ENCODE measurements at regions not wholly inside any gene's neighbourhood (a gene's known extent, or its start where the extent isn't known, plus 50 kb on each side); places are given as distances from the start of the nearest gene placed in this dataset.

GRCh38 chr6:86832686-86833085, 104.6 kb upstream of the HTR1E start:
- TF ChIP-seq TAF1 (IDR thresholded peaks at IDR 0.05; ENCODE audit: low read depth) (no peak), RAD21 (IDR thresholded peaks at IDR 0.05; ENCODE audit: low read depth) (no peak), REST (IDR thresholded peaks at IDR 0.05; ENCODE audit: low read depth) (no peak), ZBTB7A (IDR thresholded peaks at IDR 0.05; ENCODE audit: low read depth) (no peak), TEAD4 (IDR thresholded peaks at IDR 0.05) (no peak), CREB1 (IDR thresholded peaks at IDR 0.05; ENCODE audit: low read depth) (no peak), NFIC (IDR thresholded peaks at IDR 0.05) (no peak), YY1 (IDR thresholded peaks at IDR 0.05; ENCODE audit: low read depth) (no peak), TCF12 (IDR thresholded peaks at IDR 0.05; ENCODE audit: low read depth) (no peak)
- TF ChIP-seq, protein P1, sequence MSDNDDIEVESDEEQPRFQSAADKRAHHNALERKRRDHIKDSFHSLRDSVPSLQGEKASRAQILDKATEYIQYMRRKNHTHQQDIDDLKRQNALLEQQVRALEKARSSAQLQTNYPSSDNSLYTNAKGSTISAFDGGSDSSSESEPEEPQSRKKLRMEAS (IDR thresholded peaks at IDR 0.05), result no peak
- TF ChIP-seq, protein P2, sequence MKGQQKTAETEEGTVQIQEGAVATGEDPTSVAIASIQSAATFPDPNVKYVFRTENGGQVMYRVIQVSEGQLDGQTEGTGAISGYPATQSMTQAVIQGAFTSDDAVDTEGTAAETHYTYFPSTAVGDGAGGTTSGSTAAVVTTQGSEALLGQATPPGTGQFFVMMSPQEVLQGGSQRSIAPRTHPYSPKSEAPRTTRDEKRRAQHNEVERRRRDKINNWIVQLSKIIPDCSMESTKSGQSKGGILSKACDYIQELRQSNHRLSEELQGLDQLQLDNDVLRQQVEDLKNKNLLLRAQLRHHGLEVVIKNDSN (IDR thresholded peaks at IDR 0.05), result no peak

GRCh38 chr6:86825436-86825835, 111.9 kb upstream of the HTR1E start:
- TF ChIP-seq REST (IDR thresholded peaks at IDR 0.05; ENCODE audit: low read depth) (no peak), EP300 (IDR thresholded peaks at IDR 0.05; ENCODE audit: borderline replicate concordance) (no peak), TEAD4 (IDR thresholded peaks at IDR 0.05) (no peak), FOXM1 (IDR thresholded peaks at IDR 0.05; ENCODE audit: borderline replicate concordance, low read depth) (no peak), TAF1 (IDR thresholded peaks at IDR 0.05; ENCODE audit: low read depth) (no peak), RAD21 (IDR thresholded peaks at IDR 0.05; ENCODE audit: low read depth) (no peak), EGR1 (IDR thresholded peaks at IDR 0.05) (no peak)
- TF ChIP-seq, protein P2 (IDR thresholded peaks at IDR 0.05), result no peak

DNA sequence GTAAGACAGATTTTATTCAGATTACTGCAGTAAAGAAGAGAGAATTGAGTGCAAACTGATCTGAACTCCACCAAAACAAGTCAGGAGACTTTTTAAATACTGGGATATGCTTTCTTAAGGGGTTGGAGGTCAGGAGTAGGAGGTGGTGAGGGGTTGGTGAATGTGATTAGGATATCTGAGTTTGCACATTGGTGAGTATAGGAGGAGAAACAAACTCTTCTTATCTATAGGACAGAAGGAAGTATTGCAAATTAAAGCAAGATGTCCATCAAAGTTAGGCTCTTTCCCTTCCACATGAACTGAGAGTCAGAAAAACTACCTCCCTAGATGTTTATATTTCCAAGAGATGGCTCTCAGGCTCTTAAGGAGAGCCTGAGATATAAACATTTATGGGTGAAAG, 114.6 kb upstream of the HTR1E start:
- TF ChIP-seq NFIC (IDR thresholded peaks at IDR 0.05) (no peak), RAD21 (IDR thresholded peaks at IDR 0.05; ENCODE audit: low read depth) (no peak), TCF12 (IDR thresholded peaks at IDR 0.05; ENCODE audit: low read depth) (no peak), TEAD4 (IDR thresholded peaks at IDR 0.05) (no peak), YY1 (IDR thresholded peaks at IDR 0.05; ENCODE audit: low read depth) (no peak), CEBPB (IDR thresholded peaks at IDR 0.05) (no peak), TAF1 (IDR thresholded peaks at IDR 0.05; ENCODE audit: low read depth) (no peak), EGR1 (IDR thresholded peaks at IDR 0.05) (no peak), REST (IDR thresholded peaks at IDR 0.05; ENCODE audit: low read depth) (no peak), CREB1 (IDR thresholded peaks at IDR 0.05; ENCODE audit: low read depth) (no peak)
- TF ChIP-seq, protein P1 (IDR thresholded peaks at IDR 0.05), result no peak

DNA sequence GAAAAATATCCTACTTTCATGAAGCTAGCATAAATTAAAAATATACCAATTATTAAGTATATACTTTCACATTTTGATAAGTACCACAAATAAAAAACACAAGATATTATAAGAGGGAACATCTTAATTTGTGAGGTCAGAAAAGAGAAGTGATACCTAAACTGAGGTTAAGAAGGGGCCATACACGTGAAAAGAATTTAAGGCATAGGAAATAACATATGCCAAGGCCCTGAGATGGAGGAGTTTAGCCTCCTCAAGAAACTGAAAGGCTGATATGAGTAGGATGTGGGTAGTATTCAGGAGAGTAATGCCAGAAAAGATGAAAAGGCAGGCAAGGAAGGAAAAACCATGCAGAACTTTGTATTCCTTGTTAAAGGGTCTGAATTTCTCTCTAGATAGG, 116.6 kb upstream of the HTR1E start:
- TF ChIP-seq TEAD4 (IDR thresholded peaks at IDR 0.05), result no peak
- TF ChIP-seq TAF1 (IDR thresholded peaks at IDR 0.05; ENCODE audit: low read depth), result no peak

DNA sequence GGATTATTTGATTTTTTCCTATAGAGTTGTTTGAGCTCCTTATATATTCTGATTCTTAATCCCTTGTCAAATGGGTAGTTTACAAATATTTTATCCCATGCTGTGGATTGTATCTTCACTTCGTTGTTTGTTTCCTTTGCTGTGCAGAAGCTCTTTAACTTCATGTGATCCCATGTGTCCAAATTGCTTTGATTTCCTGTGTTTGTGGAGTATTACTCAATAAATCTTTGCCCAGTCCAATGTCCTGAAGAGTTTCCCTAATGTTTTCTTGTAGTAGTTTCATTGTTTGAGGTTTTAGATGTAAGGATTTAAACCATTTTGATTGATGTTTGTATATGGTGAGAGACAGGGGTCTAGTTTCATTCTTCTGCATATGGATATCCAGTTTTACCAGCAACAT, 143.7 kb upstream of the HTR1E start:
- no peak for TF ChIP-seq TEAD4 (IDR thresholded peaks at IDR 0.05)
- no peak for TF ChIP-seq REST (IDR thresholded peaks at IDR 0.05; ENCODE audit: low read depth)
- no peak for TF ChIP-seq YY1 (IDR thresholded peaks at IDR 0.05; ENCODE audit: low read depth)
- no peak for TF ChIP-seq CREB1 (IDR thresholded peaks at IDR 0.05; ENCODE audit: low read depth)
- no peak for TF ChIP-seq NFIC (IDR thresholded peaks at IDR 0.05)
- TF ChIP-seq RAD21 (IDR thresholded peaks at IDR 0.05; ENCODE audit: low read depth), result no peak
- TF ChIP-seq EP300 (IDR thresholded peaks at IDR 0.05; ENCODE audit: borderline replicate concordance), result no peak
- no peak for TF ChIP-seq CEBPB (IDR thresholded peaks at IDR 0.05)
- TF ChIP-seq ZBTB7A (IDR thresholded peaks at IDR 0.05; ENCODE audit: low read depth), result no peak
- TF ChIP-seq, protein P1 (IDR thresholded peaks at IDR 0.05), result no peak
- no peak for TF ChIP-seq EGR1 (IDR thresholded peaks at IDR 0.05)
